ENCODE measurements at regions not wholly inside any gene's neighbourhood (a gene's known extent, or its start where the extent isn't known, plus 50 kb on each side); places are given as distances from the start of the nearest gene placed in this dataset.
A peak's percentile ranks its signal among the peaks of the same experiment; 100 is the strongest.

GRCh38 chr1:229788004-229788403 is 162.0 kb downstream of the URB2 start:
- FAIRE-seq = no peak
- 89% methylated on average over 6 of the region's 6 CpGs; no CpG with 5 or more reads in 1 of the 2 experiments for WGBS, 2 experiments (ENCODE audit: extremely low coverage in 1 of 2, insufficient coverage in 1 of 2, insufficient read length in 1 of 2, insufficient replicate concordance in 2 of 2, low coverage in 1 of 2, low lambda C conversion rate in 2 of 2, missing lambda C conversion rate in 1 of 2)
- Histone ChIP-seq H2BK12ac (ENCODE audit: low read depth, low read length) (no peak overlapping the region), H4K91ac (replicated peaks; ENCODE audit: insufficient read length, low read length) (no peak overlapping the region), H3K9ac (replicated peaks in 1 of 4; ENCODE audit: extremely low read depth in 1 of 4, low read depth in 3 of 4, low read length in 3 of 4) (no peak overlapping the region), H3K4me3 (ENCODE audit: extremely low read depth in 1 of 4, insufficient read depth in 2 of 4, low read depth in 3 of 4, low read length in 4 of 4) (no peak overlapping the region), H4K20me1 (replicated peaks in 1 of 2; ENCODE audit: control insufficient read depth in 1 of 2, insufficient read depth in 2 of 2, low read length in 2 of 2) (no peaks in the 10 kb centered on the region), H4K8ac (ENCODE audit: extremely low read depth, insufficient read depth, low read length) (no peak overlapping the region), H4K5ac (ENCODE audit: insufficient read length, low read depth, low read length) (no peak overlapping the region), H3K4me1 (replicated peaks in 1 of 4; ENCODE audit: control insufficient read depth in 3 of 4, insufficient read depth in 4 of 4, low read length in 3 of 4) (no peaks in the 10 kb centered on the region), H3K79me1 (ENCODE audit: low read depth, low read length) (no peaks in the 10 kb centered on the region; the same call in 1 of the 2 replicates), H3K27me3 (replicated peaks in 1 of 4; ENCODE audit: control insufficient read depth in 3 of 4, extremely low read depth in 1 of 4, insufficient read depth in 3 of 4, low read length in 3 of 4) (no peaks in the 10 kb centered on the region), H3K27ac (ENCODE audit: low read depth, low read length) (no peak overlapping the region), H2BK15ac (ENCODE audit: low read length) (no peak overlapping the region), H3K18ac (ENCODE audit: extremely low read depth, low read length) (no peak overlapping the region), H2AK5ac (ENCODE audit: low read depth, low read length) (no peak overlapping the region), H3K4me2 (ENCODE audit: insufficient read depth in 1 of 2, low read depth in 2 of 2, low read length in 2 of 2) (no peak overlapping the region), H2BK5ac (ENCODE audit: low read depth, low read length) (no peak overlapping the region), H2BK20ac (ENCODE audit: low read length) (0 out of 2 replicates have a peak overlapping the region, but pooled peaks have one; percentile 10), H3K14ac (ENCODE audit: insufficient read length) (no peak overlapping the region), H3K23me2 (ENCODE audit: low read depth, low read length) (peaks cover 6% of the 10 kb centered on the region; the same call in 1 of the 2 replicates), H3K9me3 (ENCODE audit: insufficient read depth in 2 of 2, low read depth in 1 of 2, low read length in 1 of 2) (peaks cover 11 to 21% of the 10 kb centered on the region in 2 experiments), H2AFZ (ENCODE audit: low read length) (no peak overlapping the region), H3K4ac (replicated peaks; ENCODE audit: insufficient read length, low read depth, low read length) (no peak overlapping the region), H3K36me3 (ENCODE audit: control insufficient read depth in 2 of 4, insufficient read depth in 4 of 4, low read length in 3 of 4) (peaks cover 0 to 4% (median 0%) of the 10 kb centered on the region in 4 experiments; a peak in 1 of 8 replicates), H3K79me2 (ENCODE audit: control insufficient read depth in 1 of 2, insufficient read depth in 2 of 2, low read length in 2 of 2) (no peaks in the 10 kb centered on the region), H2BK120ac (replicated peaks; ENCODE audit: low read depth, low read length) (no peak overlapping the region), H3K56ac (replicated peaks; ENCODE audit: insufficient read length, low read depth, low read length) (no peak overlapping the region), H3K23ac (ENCODE audit: insufficient read length) (no peak overlapping the region)
- TF ChIP-seq EZH2 (IDR thresholded peaks at IDR 0.05; ENCODE audit: low read depth, low read length, severe bottlenecking) (no peak), KDM4A (IDR thresholded peaks at IDR 0.05; ENCODE audit: low read depth, low read length, severe bottlenecking) (no peak), TBP (IDR thresholded peaks at IDR 0.05; ENCODE audit: low read depth, low read length) (no peak), CHD1 (IDR thresholded peaks at IDR 0.05; ENCODE audit: low read depth, low read length) (no peak), BCL11A (IDR thresholded peaks at IDR 0.05; ENCODE audit: low read depth in 2 of 2, low read length in 2 of 2) (no peak), SIRT6 (IDR thresholded peaks at IDR 0.05; ENCODE audit: low read length) (no peak), POU5F1 (IDR thresholded peaks at IDR 0.05; ENCODE audit: low read depth, low read length) (no peak), JUND (IDR thresholded peaks at IDR 0.05; ENCODE audit: low read length) (no peak), SP2 (IDR thresholded peaks at IDR 0.05; ENCODE audit: low read length) (no peak), CTBP2 (IDR thresholded peaks at IDR 0.05; ENCODE audit: borderline replicate concordance, insufficient read depth, insufficient read length, low read length) (no peak), SIX5 (IDR thresholded peaks at IDR 0.05; ENCODE audit: low read depth, low read length) (no peak), MAX (IDR thresholded peaks at IDR 0.05) (no peak), RNF2 (IDR thresholded peaks at IDR 0.05; ENCODE audit: borderline replicate concordance, low read depth, low read length, missing control alignments, poor library complexity, severe bottlenecking) (no peak), CBX8 (IDR thresholded peaks at IDR 0.05; ENCODE audit: borderline replicate concordance, low read depth, low read length) (no peak)
- ChIA-PET POLR2A (ENCODE audit: partially characterized antibody) (no interaction called here), CTCF (ENCODE audit: partially characterized antibody) (no interaction called here)
- no peak for DNase-seq (ENCODE audit: low read depth in 1 of 2, low spot score in 2 of 2)
